Kidney capillary endothelial cell (primary cell): ENCODE measurements at regions not wholly inside any gene's neighbourhood (a gene's known extent, or its start where the extent isn't known, plus 50 kb on each side); places are given as distances from the start of the nearest gene placed in this dataset.
"Not testable (repeated sequence)": the region's sequence is repeated elsewhere in the genome, so short reads cannot be mapped to it uniquely, and the experiment has no call there.

Experiments
- DNase-seq: peaks from one replicate; pipeline ENCODE4 v3.0.0-alpha.2; 2018; ENCODE audit warnings: low spot score

GRCh38 chr16:59614466-59615240 lies 880.5 kb upstream of the GOT2 start:
- DNase-seq, result no peak

GRCh38 chr16:59612910-59613620 lies 878.9 kb upstream of the GOT2 start:
- DNase-seq, result not testable (repeated sequence)

- no peak for DNase-seq
These were observed 878.0 kb upstream of the GOT2 start for GRCh38 chr16:59612094-59612493.

- DNase-seq, result no peak
These were observed 877.4 kb upstream of the GOT2 start for GRCh38 chr16:59611556-59611955.

GRCh38 chr16:59605706-59606105 lies 871.6 kb upstream of the GOT2 start:
- no peak for DNase-seq

- no peak for DNase-seq
These were observed 870.2 kb upstream of the GOT2 start for GRCh38 chr16:59604354-59604753.

- DNase-seq, result no peak
These were observed 867.3 kb upstream of the GOT2 start for GRCh38 chr16:59601452-59601851.

GRCh38 chr16:59597269-59597668 lies 863.2 kb upstream of the GOT2 start:
- no peak for DNase-seq

GRCh38 chr16:59596693-59597092 lies 862.6 kb upstream of the GOT2 start:
- no peak for DNase-seq

- no peak for DNase-seq
These were observed 859.1 kb upstream of the GOT2 start for GRCh38 chr16:59593194-59593661.

- DNase-seq, result no peak
These were observed 857.4 kb upstream of the GOT2 start for GRCh38 chr16:59591480-59591879.

- DNase-seq, result no peak
These were observed 856.7 kb upstream of the GOT2 start for GRCh38 chr16:59590845-59591244.

GRCh38 chr16:59586331-59586730 lies 852.2 kb upstream of the GOT2 start:
- no peak for DNase-seq

- no peak for DNase-seq
These were observed 840.2 kb upstream of the GOT2 start for GRCh38 chr16:59574296-59574695.

- no peak for DNase-seq
These were observed 839.6 kb upstream of the GOT2 start for GRCh38 chr16:59573528-59574271.

GRCh38 chr16:59567496-59567895 lies 833.4 kb upstream of the GOT2 start:
- no peak for DNase-seq

GRCh38 chr16:59566446-59566845 lies 832.3 kb upstream of the GOT2 start:
- DNase-seq, result no peak

- DNase-seq, result no peak
These were observed 824.6 kb upstream of the GOT2 start for GRCh38 chr16:59558679-59559078.

GRCh38 chr16:59552164-59552563 lies 818.0 kb upstream of the GOT2 start:
- no peak for DNase-seq

GRCh38 chr16:59545721-59546120 lies 811.6 kb upstream of the GOT2 start:
- no peak for DNase-seq

- DNase-seq, result no peak
These were observed 809.5 kb upstream of the GOT2 start for GRCh38 chr16:59543641-59544040.

- DNase-seq, result no peak
These were observed 806.5 kb upstream of the GOT2 start for GRCh38 chr16:59540621-59541020.

- no peak for DNase-seq
These were observed 801.2 kb upstream of the GOT2 start for GRCh38 chr16:59535298-59535697.
